IMR-90 (cell line): ENCODE measurements at regions not wholly inside any gene's neighbourhood (a gene's known extent, or its start where the extent isn't known, plus 50 kb on each side); places are given as distances from the start of the nearest gene placed in this dataset.

ENCODE experiments used
- ATAC-seq: fragments of 200-7000 bp; cut with Tn5 transposase; 2 replicates; pipeline ENCODE4 v1.9.1; 2020; ENCODE audit warnings: low read depth, mild to moderate bottlenecking, moderate library complexity
- BruUV-seq: library from RNA; stranded (reverse); fragments of 400-500 nt; replicated peaks from 2 replicates; lab custom pipeline; 2021; lab: Mats Ljungman, UMichigan
- CTCF ChIA-PET: fragments of 300-600 bp; formaldehyde crosslinking; extraction: SDS; loops from one replicate; lab custom pipeline; 2021; ENCODE audit warnings: antibody characterized with exemption; lab: Yijun Ruan, JAX
- POLR2A ChIA-PET: fragments of 300-600 bp; sonication (Branson Sonifier 250); formaldehyde crosslinking; loops from one replicate; lab custom pipeline; 2022; ENCODE audit warnings: antibody characterized with exemption; ENCODE audit not compliant: unreplicated experiment; lab: Charles Lee
- DNase-seq: peaks from one replicate; pipeline ENCODE4 v3.0.0; 2013
- H2AFZ ChIP-seq: replicated peaks from 2 replicates; pipeline ENCODE3; 2013; ENCODE audit warnings: low read length, mild to moderate bottlenecking; ENCODE audit not compliant: poor library complexity
- H2AK5ac ChIP-seq: 2 replicates; pipeline ENCODE4 v1.6.1; 2013; ENCODE audit warnings: low read depth, low read length, inconsistent platforms
- H2AK9ac ChIP-seq: replicated peaks from 2 replicates; pipeline ENCODE3; 2013; ENCODE audit warnings: mild to moderate bottlenecking, low read depth, low read length, moderate library complexity; ENCODE audit not compliant: poor library complexity
- H2BK120ac ChIP-seq: 2 replicates; pipeline ENCODE4 v1.6.1; 2013; ENCODE audit warnings: low read depth, low read length, inconsistent platforms
- H2BK15ac ChIP-seq: 3 replicates; pipeline ENCODE4 v1.6.1; 2013; ENCODE audit warnings: low read depth, low read length, inconsistent platforms
- H2BK20ac ChIP-seq: 2 replicates; pipeline ENCODE4 v1.6.1; 2013; ENCODE audit warnings: low read depth, mild to moderate bottlenecking, inconsistent platforms, low read length, moderate library complexity
- H2BK5ac ChIP-seq: 2 replicates; pipeline ENCODE4 v1.6.1; 2013; ENCODE audit warnings: mild to moderate bottlenecking, low read depth, low read length, inconsistent platforms; ENCODE audit not compliant: poor library complexity, severe bottlenecking
- H3K14ac ChIP-seq: replicated peaks from 2 replicates; pipeline ENCODE4 v1.6.1; 2013; ENCODE audit warnings: low read depth, low read length, inconsistent platforms
- H3K18ac ChIP-seq: 2 replicates; pipeline ENCODE4 v1.6.1; 2013; ENCODE audit warnings: low read depth, low read length, control low read depth
- H3K23ac ChIP-seq: 2 replicates; pipeline ENCODE4 v1.6.1; 2013; ENCODE audit warnings: low read depth, low read length, inconsistent platforms
- H3K27ac ChIP-seq: 2 replicates; pipeline ENCODE4 v1.5.1; 2013; ENCODE audit warnings: mild to moderate bottlenecking, control low read depth, low read length; ENCODE audit not compliant: insufficient read depth
- H3K27me3 ChIP-seq: 2 replicates; pipeline ENCODE4 v1.6.1; 2013; ENCODE audit warnings: low read length; ENCODE audit not compliant: control insufficient read depth, insufficient read depth
- H3K36me3 ChIP-seq: 2 replicates; pipeline ENCODE4 v1.6.1; 2013; ENCODE audit warnings: low read length, mixed read lengths; ENCODE audit not compliant: control insufficient read depth, insufficient read depth
- H3K4ac ChIP-seq: 2 replicates; pipeline ENCODE4 v1.6.1; 2013; ENCODE audit warnings: low read depth, low read length, inconsistent platforms
- H3K4me1 ChIP-seq: 2 replicates; pipeline ENCODE4 v1.6.1; 2013; ENCODE audit warnings: low read length, mixed read lengths; ENCODE audit not compliant: control insufficient read depth, insufficient read depth
- H3K4me2 ChIP-seq: 2 replicates; pipeline ENCODE4 v1.6.1; 2013; ENCODE audit warnings: low read depth, mild to moderate bottlenecking, control low read depth, low read length, moderate library complexity
- H3K4me3 ChIP-seq: 2 replicates; pipeline ENCODE4 v1.5.1; 2013; ENCODE audit warnings: low read depth, mild to moderate bottlenecking, control low read depth, low read length, moderate library complexity; ENCODE audit not compliant: insufficient read depth
- H3K56ac ChIP-seq: 2 replicates; pipeline ENCODE4 v1.6.1; 2013; ENCODE audit warnings: low read length, inconsistent platforms; ENCODE audit not compliant: insufficient read depth; ENCODE audit errors: extremely low read depth
- H3K79me1 ChIP-seq, 2 experiments: 2 replicates each; pipeline ENCODE4 v1.6.1; 2013; ENCODE audit warnings: low read length in 2 of 2, inconsistent platforms in 1 of 2, low read depth in 1 of 2
- H3K9ac ChIP-seq: 2 replicates; pipeline ENCODE4 v1.6.1; 2013; ENCODE audit warnings: low read depth, low read length, control low read depth
- H3K9me1 ChIP-seq: 2 replicates; pipeline ENCODE4 v1.6.1; 2013; ENCODE audit warnings: low read length, inconsistent platforms; ENCODE audit not compliant: insufficient read depth
- H3K9me3 ChIP-seq: 2 replicates; pipeline ENCODE4 v1.6.1; 2013; ENCODE audit warnings: low read length; ENCODE audit not compliant: control insufficient read depth, insufficient read depth
- H4K20me1 ChIP-seq: 2 replicates; pipeline ENCODE4 v1.6.1; 2013; ENCODE audit warnings: low read length, inconsistent platforms; ENCODE audit not compliant: insufficient read depth
- H4K5ac ChIP-seq: 2 replicates; pipeline ENCODE4 v1.6.1; 2013; ENCODE audit warnings: mild to moderate bottlenecking, low read depth, low read length, control low read depth
- H4K8ac ChIP-seq, 2 experiments: 2 replicates each; pipeline ENCODE4 v1.6.1; 2013; ENCODE audit warnings: low read depth in 2 of 2, low read length in 2 of 2, control low read depth in 1 of 2, inconsistent platforms in 1 of 2
- H4K91ac ChIP-seq: 2 replicates; pipeline ENCODE4 v1.6.1; 2013; ENCODE audit warnings: low read depth, low read length, inconsistent platforms; ENCODE audit not compliant: insufficient read depth
- BHLHE40 ChIP-seq: fragments of 150-350 bp; IDR thresholded peaks from 2 replicates; pipeline ENCODE4 v1.6.1; 2016; ENCODE audit warnings: mild to moderate bottlenecking, low read depth, low read length
- CEBPB ChIP-seq: IDR thresholded peaks from 2 replicates; pipeline ENCODE4 v1.6.1; 2012; ENCODE audit warnings: low read depth, low read length, improper control_type of control experiment
- CHD1 ChIP-seq: IDR thresholded peaks from 2 replicates; pipeline ENCODE4 v1.6.1; 2012; ENCODE audit warnings: low read depth, low read length, improper control_type of control experiment
- ELK1 ChIP-seq: fragments of 150-350 bp; IDR thresholded peaks from 2 replicates; pipeline ENCODE4 v1.6.1; 2016; ENCODE audit warnings: low read depth, mild to moderate bottlenecking, low read length, moderate library complexity, borderline replicate concordance
- FOS ChIP-seq: fragments of 150-350 bp; IDR thresholded peaks from 2 replicates; pipeline ENCODE4 v1.6.1; 2016; ENCODE audit warnings: low read depth, low read length
- MAFK ChIP-seq: IDR thresholded peaks from 2 replicates; pipeline ENCODE4 v1.6.1; 2012; ENCODE audit warnings: low read depth, low read length, improper control_type of control experiment
- MAZ ChIP-seq: IDR thresholded peaks from 2 replicates; pipeline ENCODE4 v1.6.1; 2012; ENCODE audit warnings: low read depth, mild to moderate bottlenecking, low read length, improper control_type of control experiment, moderate library complexity, borderline replicate concordance
- NFE2L2 ChIP-seq: fragments of 150-350 bp; IDR thresholded peaks from 2 replicates; pipeline ENCODE4 v1.6.1; 2016; ENCODE audit warnings: low read depth, mild to moderate bottlenecking, low read length
- POLR2A ChIP-seq: IDR thresholded peaks from 2 replicates; pipeline ENCODE4 v1.6.1; 2012; ENCODE audit warnings: mild to moderate bottlenecking, low read depth, low read length
- RAD21 ChIP-seq: IDR thresholded peaks from 2 replicates; pipeline ENCODE4 v1.6.1; 2012; ENCODE audit warnings: low read length, improper control_type of control experiment
- RFX5 ChIP-seq: IDR thresholded peaks from 2 replicates; pipeline ENCODE4 v1.8.0; 2012; ENCODE audit warnings: low read depth, mild to moderate bottlenecking, low read length, moderate library complexity
- SMC3 ChIP-seq: fragments of 150-350 bp; IDR thresholded peaks from 2 replicates; pipeline ENCODE4 v1.6.1; 2016; ENCODE audit warnings: low read depth, mild to moderate bottlenecking, antibody characterized with exemption, low read length, moderate library complexity
- WGBS, 2 experiments: methylation state at CpG; one replicate each; pipeline versions ENCODE4 v1.1.5 to v1.1.7; 2013; ENCODE audit warnings: missing lambda C conversion rate in 2 of 2; ENCODE audit not compliant: insufficient read length in 1 of 2; ENCODE audit errors: extremely low coverage in 2 of 2; 5-methylcytosine and 5-hydroxymethylcytosine counted together
- dilution Hi-C: fragments of 300-500 bp; cut with HindIII; formaldehyde crosslinking; loops from one replicate; pipeline ENCODE4 v1.14.3; 2018; ENCODE audit warnings: low sequenced_read_pairs; ENCODE audit not compliant: unreplicated experiment
- in situ Hi-C: fragments of 300-500 bp; cut with MboI; formaldehyde crosslinking; loops from 3 replicates; pipeline ENCODE4 v1.14.3; 2019; ENCODE audit warnings: low sequenced_read_pairs, inconsistent platforms, mixed read lengths
- intact Hi-C: fragments of 100-400 bp; cut with micrococcal nuclease; formaldehyde crosslinking; loops from 2 replicates; pipeline ENCODE4 v1.10.0; 2022
- TF ChIP-seq, protein P1 (sequence below): fragments of 150-350 bp; IDR thresholded peaks from 2 replicates; pipeline ENCODE4 v1.6.1; 2017; ENCODE audit warnings: mild to moderate bottlenecking, antibody characterized with exemption, low read length, low read depth
- TF ChIP-seq, protein P2 (sequence below): conservative IDR thresholded peaks from 2 replicates; pipeline ENCODE4 v1.5.1; 2012; ENCODE audit warnings: mild to moderate bottlenecking, low read depth, low read length, improper control_type of control experiment

GRCh38 chr5:179435181-179435580 is 89.9 kb upstream of the ADAMTS2 start:
- BruUV-seq, result no TSS peak
- ATAC-seq (no peak), DNase-seq (no peak)
- no peak overlapping the region for H2AFZ ChIP-seq
- H3K18ac ChIP-seq, result no peak overlapping the region
- H4K5ac ChIP-seq, result no peak overlapping the region
- peaks cover 7% of the 10 kb centered on the region for H3K9me3 ChIP-seq
- no peak overlapping the region for H3K4me3 ChIP-seq
- H2BK5ac ChIP-seq, result no peak overlapping the region
- no peak overlapping the region for H3K4ac ChIP-seq
- no peak overlapping the region for H4K8ac ChIP-seq
- no peak overlapping the region for H3K9ac ChIP-seq
- H3K4me2 ChIP-seq, result no peak overlapping the region
- H3K14ac ChIP-seq, result no peak overlapping the region
- no CpG with 5 or more reads among the region's 4 CpGs for WGBS, 2 experiments
- in situ Hi-C loops (no loop called here), intact Hi-C loops (no loop called here), dilution Hi-C loops (no loop called here)
- peaks cover 22% of the 10 kb centered on the region; the same call in 1 of the 2 replicates for H3K27me3 ChIP-seq
- H4K91ac ChIP-seq, result no peak overlapping the region
- H2AK9ac ChIP-seq, result no peak overlapping the region
- POLR2A ChIA-PET, result no interaction called here
- TF ChIP-seq, protein P1, sequence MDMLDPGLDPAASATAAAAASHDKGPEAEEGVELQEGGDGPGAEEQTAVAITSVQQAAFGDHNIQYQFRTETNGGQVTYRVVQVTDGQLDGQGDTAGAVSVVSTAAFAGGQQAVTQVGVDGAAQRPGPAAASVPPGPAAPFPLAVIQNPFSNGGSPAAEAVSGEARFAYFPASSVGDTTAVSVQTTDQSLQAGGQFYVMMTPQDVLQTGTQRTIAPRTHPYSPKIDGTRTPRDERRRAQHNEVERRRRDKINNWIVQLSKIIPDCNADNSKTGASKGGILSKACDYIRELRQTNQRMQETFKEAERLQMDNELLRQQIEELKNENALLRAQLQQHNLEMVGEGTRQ, result no peak
- TF ChIP-seq POLR2A (no peak), MAFK (no peak), SMC3 (no peak), RFX5 (no peak), BHLHE40 (no peak), MAZ (no peak), FOS (no peak), ELK1 (no peak), CHD1 (no peak), NFE2L2 (no peak), CEBPB (no peak), RAD21 (no peak)
- TF ChIP-seq, protein P2, sequence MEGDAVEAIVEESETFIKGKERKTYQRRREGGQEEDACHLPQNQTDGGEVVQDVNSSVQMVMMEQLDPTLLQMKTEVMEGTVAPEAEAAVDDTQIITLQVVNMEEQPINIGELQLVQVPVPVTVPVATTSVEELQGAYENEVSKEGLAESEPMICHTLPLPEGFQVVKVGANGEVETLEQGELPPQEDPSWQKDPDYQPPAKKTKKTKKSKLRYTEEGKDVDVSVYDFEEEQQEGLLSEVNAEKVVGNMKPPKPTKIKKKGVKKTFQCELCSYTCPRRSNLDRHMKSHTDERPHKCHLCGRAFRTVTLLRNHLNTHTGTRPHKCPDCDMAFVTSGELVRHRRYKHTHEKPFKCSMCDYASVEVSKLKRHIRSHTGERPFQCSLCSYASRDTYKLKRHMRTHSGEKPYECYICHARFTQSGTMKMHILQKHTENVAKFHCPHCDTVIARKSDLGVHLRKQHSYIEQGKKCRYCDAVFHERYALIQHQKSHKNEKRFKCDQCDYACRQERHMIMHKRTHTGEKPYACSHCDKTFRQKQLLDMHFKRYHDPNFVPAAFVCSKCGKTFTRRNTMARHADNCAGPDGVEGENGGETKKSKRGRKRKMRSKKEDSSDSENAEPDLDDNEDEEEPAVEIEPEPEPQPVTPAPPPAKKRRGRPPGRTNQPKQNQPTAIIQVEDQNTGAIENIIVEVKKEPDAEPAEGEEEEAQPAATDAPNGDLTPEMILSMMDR, result no peak
- no peak overlapping the region for H2BK20ac ChIP-seq
- no peaks in the 10 kb centered on the region for H3K4me1 ChIP-seq
- no peak overlapping the region for H3K23ac ChIP-seq
- no peaks in the 10 kb centered on the region for H3K36me3 ChIP-seq
- no peaks in the 10 kb centered on the region for H3K9me1 ChIP-seq
- no peak overlapping the region for H2BK120ac ChIP-seq
- H2AK5ac ChIP-seq, result no peak overlapping the region
- H3K27ac ChIP-seq, result no peak overlapping the region
- no peaks in the 10 kb centered on the region for H3K79me1 ChIP-seq
- no peak overlapping the region for H3K56ac ChIP-seq
- H2BK15ac ChIP-seq, result no peak overlapping the region
- CTCF ChIA-PET, result no interaction called here
- no peaks in the 10 kb centered on the region for H4K20me1 ChIP-seq
